ENCODE measurements at regions not wholly inside any gene's neighbourhood (a gene's known extent, or its start where the extent isn't known, plus 50 kb on each side); places are given as distances from the start of the nearest gene placed in this dataset.
A peak's percentile ranks its signal among the peaks of the same experiment; 100 is the strongest.

- no peak for DNase-seq
These were observed 171.3 kb downstream of the SNCA start for GRCh38 chr4:89665662-89666061.

- DNase-seq: no peak
These were observed 172.4 kb downstream of the SNCA start for GRCh38 chr4:89664521-89664920.

- DNase-seq: no peak
These were observed 175.6 kb downstream of the SNCA start for GRCh38 chr4:89661173-89661899.

GRCh38 chr4:89660444-89661172 lies 176.4 kb downstream of the SNCA start:
- no peak for DNase-seq

- no peak for DNase-seq
These were observed 178.3 kb downstream of the SNCA start for GRCh38 chr4:89658701-89659024.

- peak; percentile 3 for DNase-seq
These were observed 178.8 kb downstream of the SNCA start for GRCh38 chr4:89657931-89658700.

GRCh38 chr4:89653012-89653411 lies 183.9 kb downstream of the SNCA start:
- peak; percentile 56 for DNase-seq

DNA sequence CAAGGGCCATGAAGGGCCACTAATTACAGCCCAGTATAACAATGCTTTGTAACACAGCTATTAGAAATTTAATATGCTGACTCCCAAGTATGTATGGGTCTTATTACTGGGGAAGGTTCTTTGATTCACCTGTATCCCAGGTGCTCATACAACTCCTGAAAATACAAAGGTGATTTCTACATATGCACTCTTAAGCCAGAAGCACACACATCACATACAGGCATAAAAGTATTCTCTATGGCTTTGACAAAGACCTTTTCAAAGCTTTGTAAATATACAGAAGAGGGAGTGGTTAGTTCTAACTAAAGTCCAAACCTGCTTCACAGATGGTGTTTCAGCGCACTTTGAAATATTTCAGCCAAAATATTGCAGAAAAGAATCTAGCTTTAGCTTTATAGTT lies 191.5 kb downstream of the SNCA start:
- no peak for DNase-seq

DNA sequence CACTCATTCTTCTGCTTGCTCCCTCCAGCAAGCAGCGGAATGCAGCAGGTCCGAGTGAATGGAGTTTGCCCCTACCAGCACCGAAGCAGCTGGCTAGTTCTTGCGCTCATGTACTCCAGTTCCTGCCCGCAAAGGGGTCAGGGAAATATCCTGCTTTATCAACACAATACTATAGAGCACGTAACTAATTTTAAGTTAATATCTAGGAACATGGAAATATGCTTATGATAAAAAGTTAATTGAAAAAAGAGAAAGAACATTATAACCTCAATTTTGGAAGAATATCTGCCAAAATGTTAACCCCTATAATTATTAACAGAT lies 195.6 kb downstream of the SNCA start:
- no peak for DNase-seq

DNA sequence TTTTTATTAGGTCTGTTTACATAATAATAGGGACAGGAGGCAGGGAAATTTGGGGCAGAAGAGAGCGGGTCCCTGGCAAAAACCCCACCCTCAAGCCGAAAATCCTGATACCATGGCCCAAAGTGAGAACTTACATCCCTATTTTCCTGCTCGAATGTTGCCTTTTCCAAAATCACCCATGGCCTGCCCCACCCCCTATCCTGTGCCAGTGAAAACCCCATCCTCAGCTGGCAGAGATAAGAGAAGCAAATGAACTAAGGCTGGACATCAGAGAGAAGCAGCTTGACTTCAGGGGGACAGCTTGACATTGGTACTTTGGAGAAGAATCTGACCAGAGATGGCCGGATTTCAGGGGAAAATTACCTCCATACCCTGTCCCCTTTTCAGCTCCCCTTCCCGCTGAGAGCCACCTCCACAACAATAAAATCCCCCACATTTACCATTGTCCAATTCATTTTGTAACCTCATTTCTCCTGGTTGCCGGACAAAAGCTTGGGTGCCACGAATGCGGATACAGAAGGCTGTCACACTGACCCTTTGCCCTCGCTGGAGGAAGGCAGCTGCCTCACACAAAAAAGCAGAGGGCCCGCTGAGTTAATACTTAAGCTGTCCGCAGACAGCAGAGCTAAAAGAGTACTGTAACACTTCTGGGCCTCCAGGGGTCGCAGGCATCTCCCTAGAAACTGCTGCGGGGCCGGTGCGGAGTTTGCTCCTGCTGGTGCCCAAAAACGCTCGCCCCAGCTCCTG lies 196.2 kb downstream of the SNCA start:
- DNase-seq: no peak

DNA sequence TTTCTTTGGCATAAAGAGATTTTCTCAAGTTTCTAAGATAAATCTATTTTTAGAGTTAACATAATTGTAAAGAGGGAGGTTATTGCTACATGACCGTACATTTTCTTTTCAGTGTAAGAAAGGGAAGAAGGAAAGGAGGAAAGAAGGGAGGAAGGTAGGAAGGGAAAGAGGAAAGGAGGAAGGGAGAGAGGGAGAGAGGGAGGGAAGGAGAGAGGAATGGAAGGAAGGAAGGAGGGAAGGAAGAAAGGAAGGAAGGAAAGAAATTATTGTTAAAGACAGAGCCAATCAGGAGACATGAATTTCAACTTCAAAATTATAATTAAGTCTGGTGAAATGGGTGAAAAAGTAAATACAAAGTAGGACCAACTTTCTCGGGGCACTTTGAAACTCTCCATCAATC lies 197.6 kb downstream of the SNCA start:
- no peak for DNase-seq

GRCh38 chr4:89625599-89626293 lies 211.2 kb downstream of the SNCA start:
- DNase-seq: no peak

DNA sequence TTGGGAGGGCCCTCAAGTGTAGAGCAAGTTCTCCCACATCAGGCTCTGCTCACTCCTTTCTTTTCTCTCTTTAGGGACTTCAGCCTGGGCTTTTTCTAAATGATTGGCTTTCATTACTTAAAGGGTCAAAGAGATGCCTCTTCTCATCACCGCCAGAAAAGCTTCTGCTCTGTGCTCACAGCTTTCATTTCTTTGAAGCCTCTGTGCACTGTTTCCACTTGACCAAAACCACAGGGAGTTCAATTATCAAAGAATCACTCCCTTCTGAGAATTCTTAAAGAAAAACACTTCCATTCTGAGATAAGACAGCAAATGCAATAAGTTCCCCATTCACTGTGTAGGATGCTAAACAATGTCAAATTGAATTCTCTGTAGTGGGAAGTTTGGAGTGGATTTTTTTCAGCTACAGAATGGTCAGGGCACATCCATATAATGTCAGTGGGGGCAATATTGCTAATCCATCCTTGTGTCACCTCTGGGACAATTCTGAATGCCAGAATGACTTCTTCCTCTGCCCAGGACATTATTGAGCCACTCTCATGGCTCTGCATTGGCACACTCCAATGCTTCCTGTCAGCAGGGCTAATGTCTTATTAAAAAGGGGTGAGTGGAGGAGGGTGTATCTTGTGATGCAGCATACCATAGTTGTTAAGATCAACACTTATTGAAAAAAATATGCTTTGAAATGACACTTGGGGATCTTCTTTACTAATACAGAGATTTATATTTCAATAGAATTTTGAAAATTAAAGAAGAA lies 217.6 kb downstream of the SNCA start:
- peak; percentile 62 for DNase-seq

- DNase-seq: no peak
These were observed 218.8 kb downstream of the SNCA start for GRCh38 chr4:89618151-89618550.

- no peak for DNase-seq
These were observed 219.6 kb downstream of the SNCA start for GRCh38 chr4:89617317-89617716.

DNA sequence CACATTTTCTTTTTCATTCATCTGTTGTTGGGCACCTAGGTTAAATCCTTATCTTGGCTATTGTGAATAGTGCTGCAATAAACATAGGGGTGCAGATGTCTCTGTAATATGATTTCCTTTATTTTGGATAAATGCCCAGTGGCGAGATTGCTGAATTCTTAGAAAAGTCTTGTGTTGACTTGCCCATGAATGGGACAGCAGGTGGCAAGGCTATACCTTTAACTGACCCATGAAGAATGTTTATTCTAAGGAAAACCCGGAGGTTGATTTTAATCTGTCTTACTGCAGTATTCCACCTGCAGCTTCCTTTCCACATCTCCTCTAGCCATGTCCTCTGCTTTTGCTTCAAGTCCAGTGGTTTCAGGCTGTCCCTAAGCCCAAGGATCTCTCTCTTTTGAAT lies 220.6 kb downstream of the SNCA start:
- DNase-seq: no peak

DNA sequence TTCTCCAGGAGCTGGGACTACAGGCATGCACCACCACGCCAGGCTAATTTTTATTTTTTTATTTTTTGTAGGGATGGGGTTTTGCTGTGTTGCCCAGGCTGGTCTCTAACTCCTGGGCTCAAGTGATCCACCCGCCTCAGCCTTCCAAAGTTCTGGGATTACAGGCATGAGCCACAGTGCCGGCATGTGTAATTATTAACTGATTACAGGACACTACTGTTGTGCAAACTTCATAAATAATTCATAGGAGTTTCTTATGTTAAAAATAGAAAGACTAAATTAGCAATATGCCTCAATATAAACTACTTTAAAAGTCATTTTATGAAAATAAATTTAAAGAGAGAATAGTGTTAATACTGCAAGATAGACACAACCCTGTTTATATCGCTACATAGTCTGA lies 221.9 kb downstream of the SNCA start:
- DNase-seq: no peak

- DNase-seq: no peak
These were observed 222.8 kb downstream of the SNCA start for GRCh38 chr4:89614155-89614554.

- no peak for DNase-seq
These were observed 226.7 kb downstream of the SNCA start for GRCh38 chr4:89610236-89610635.

DNA sequence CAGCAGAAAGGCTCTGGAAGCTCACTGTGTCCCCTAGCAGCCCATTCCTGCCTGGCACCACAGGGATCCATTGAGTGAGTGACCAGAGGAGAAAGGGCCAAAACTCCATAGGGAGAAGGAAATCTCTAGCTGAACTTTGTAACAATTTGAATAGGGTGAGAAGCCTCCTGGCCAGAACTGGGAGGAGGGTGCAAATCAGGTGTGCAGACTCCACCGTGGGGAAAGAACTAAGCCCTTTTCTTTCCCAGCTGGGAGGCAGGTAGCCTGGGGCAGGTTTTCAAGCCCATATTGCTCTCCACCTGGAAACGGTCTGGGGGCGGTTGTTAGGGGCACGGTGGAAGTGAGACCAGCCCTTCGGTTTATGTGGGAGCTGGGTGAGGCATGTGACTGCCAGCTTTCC lies 227.2 kb downstream of the SNCA start:
- DNase-seq: no peak

- no peak for DNase-seq
These were observed 232.0 kb downstream of the SNCA start for GRCh38 chr4:89604951-89605350.

GRCh38 chr4:89599026-89599425 lies 237.9 kb downstream of the SNCA start:
- no peak for DNase-seq
